Liver (tissue), 3 donors: ENCODE measurements at regions not wholly inside any gene's neighbourhood (a gene's known extent, or its start where the extent isn't known, plus 50 kb on each side); places are given as distances from the start of the nearest gene placed in this dataset.

Experiments used
- EGR1 ChIP-seq, 2 donors: IDR thresholded peaks; 2 replicates each; pipeline ENCODE4 v1.6.1; 2016 to 2018; ENCODE audit warnings: antibody characterized with exemption in 2 of 2, low read depth in 2 of 2
- FOXA1 ChIP-seq: IDR thresholded peaks from 2 replicates; pipeline ENCODE4 v1.6.1; 2016; ENCODE audit warnings: antibody characterized with exemption
- FOXA2 ChIP-seq: IDR thresholded peaks from 2 replicates; pipeline ENCODE4 v1.6.1; 2016; ENCODE audit warnings: antibody characterized with exemption
- GABPA ChIP-seq, 2 donors: IDR thresholded peaks in 1 of 2; conservative IDR thresholded peaks in 1 of 2; 2 replicates each; pipeline ENCODE4 v1.6.1; 2016; ENCODE audit warnings: antibody characterized with exemption in 2 of 2, mild to moderate bottlenecking in 1 of 2, moderate library complexity in 1 of 2
- JUND ChIP-seq, 2 donors: IDR thresholded peaks; 2 replicates each; pipeline ENCODE4 v1.6.1; 2016; ENCODE audit warnings: antibody characterized with exemption in 2 of 2
- RAD21 ChIP-seq, 2 donors: IDR thresholded peaks; 2 replicates each; pipeline ENCODE4 v1.6.1; 2016; ENCODE audit warnings: antibody characterized with exemption in 2 of 2, mild to moderate bottlenecking in 2 of 2
- RXRA ChIP-seq, 2 donors: IDR thresholded peaks; 2 replicates each; pipeline ENCODE4 v1.6.1; 2017 to 2018; ENCODE audit warnings: antibody characterized with exemption in 2 of 2, mild to moderate bottlenecking in 1 of 2
- SP1 ChIP-seq: IDR thresholded peaks from 2 replicates; pipeline ENCODE4 v1.6.1; 2018; ENCODE audit warnings: antibody characterized with exemption, mild to moderate bottlenecking
- TAF1 ChIP-seq: conservative IDR thresholded peaks from 2 replicates; pipeline ENCODE4 v1.6.1; 2016; ENCODE audit warnings: antibody characterized with exemption, mild to moderate bottlenecking
- TF ChIP-seq, protein P1 (sequence below): fragments of 150-350 bp; IDR thresholded peaks from 2 replicates; pipeline ENCODE4 v1.5.1; 2017; ENCODE audit warnings: improper control_type of control experiment, low read depth, low read length; ENCODE audit not compliant: missing input control
- TF ChIP-seq, protein P2 (sequence below): IDR thresholded peaks from 2 replicates; pipeline ENCODE4 v1.6.1; 2016; ENCODE audit warnings: antibody characterized with exemption
- TF ChIP-seq, protein P3 (sequence below): IDR thresholded peaks from 2 replicates; pipeline ENCODE4 v1.6.1; 2016; ENCODE audit warnings: antibody characterized with exemption
- TF ChIP-seq, protein P4 (sequence below): IDR thresholded peaks from 2 replicates; pipeline ENCODE4 v1.6.1; 2016; ENCODE audit warnings: antibody characterized with exemption, mild to moderate bottlenecking
- TF ChIP-seq, protein P5 (sequence below): IDR thresholded peaks from 2 replicates; pipeline ENCODE4 v1.6.1; 2016; ENCODE audit warnings: antibody characterized with exemption
- donor health status: healthy.
- donor health status: healthy.

DNA sequence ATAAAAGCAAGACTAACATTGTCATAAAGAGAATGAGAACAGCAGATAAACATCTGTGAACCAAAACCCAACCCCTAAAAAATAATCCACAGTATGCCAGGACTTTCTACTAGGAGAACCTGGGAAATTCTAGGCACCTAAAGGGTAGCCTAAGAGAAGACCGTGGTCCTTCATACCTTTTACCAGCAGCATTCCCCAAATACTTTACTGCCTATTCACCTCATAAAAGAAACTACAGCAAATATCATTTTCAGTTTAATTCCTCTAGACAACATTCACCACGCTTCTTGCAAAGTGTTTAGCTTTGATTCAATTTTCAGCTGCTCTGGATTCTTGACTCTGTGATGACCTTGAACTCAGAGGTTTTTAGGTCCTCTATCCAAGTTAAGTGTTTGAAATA, 1180.7 kb upstream of the B3GALT2 start:
- TF ChIP-seq, protein P1, sequence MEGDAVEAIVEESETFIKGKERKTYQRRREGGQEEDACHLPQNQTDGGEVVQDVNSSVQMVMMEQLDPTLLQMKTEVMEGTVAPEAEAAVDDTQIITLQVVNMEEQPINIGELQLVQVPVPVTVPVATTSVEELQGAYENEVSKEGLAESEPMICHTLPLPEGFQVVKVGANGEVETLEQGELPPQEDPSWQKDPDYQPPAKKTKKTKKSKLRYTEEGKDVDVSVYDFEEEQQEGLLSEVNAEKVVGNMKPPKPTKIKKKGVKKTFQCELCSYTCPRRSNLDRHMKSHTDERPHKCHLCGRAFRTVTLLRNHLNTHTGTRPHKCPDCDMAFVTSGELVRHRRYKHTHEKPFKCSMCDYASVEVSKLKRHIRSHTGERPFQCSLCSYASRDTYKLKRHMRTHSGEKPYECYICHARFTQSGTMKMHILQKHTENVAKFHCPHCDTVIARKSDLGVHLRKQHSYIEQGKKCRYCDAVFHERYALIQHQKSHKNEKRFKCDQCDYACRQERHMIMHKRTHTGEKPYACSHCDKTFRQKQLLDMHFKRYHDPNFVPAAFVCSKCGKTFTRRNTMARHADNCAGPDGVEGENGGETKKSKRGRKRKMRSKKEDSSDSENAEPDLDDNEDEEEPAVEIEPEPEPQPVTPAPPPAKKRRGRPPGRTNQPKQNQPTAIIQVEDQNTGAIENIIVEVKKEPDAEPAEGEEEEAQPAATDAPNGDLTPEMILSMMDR, result no peak
- TF ChIP-seq FOXA1 (no peak), TAF1 (no peak), RAD21 (IDR thresholded peaks at IDR 0.05) (no peak), FOXA2 (no peak), JUND (IDR thresholded peaks at IDR 0.05) (no peak), GABPA (IDR thresholded peaks at IDR 0.05 in 1 of 2, conservative IDR thresholded peaks at IDR 0.05 in 1 of 2) (no peak), EGR1 (IDR thresholded peaks at IDR 0.05; ENCODE audit: low read depth in 2 of 2) (no peak), RXRA (IDR thresholded peaks at IDR 0.05) (no peak), SP1 (no peak)
- TF ChIP-seq, protein P2, sequence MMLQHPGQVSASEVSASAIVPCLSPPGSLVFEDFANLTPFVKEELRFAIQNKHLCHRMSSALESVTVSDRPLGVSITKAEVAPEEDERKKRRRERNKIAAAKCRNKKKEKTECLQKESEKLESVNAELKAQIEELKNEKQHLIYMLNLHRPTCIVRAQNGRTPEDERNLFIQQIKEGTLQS, result no peak
- TF ChIP-seq, protein P3, sequence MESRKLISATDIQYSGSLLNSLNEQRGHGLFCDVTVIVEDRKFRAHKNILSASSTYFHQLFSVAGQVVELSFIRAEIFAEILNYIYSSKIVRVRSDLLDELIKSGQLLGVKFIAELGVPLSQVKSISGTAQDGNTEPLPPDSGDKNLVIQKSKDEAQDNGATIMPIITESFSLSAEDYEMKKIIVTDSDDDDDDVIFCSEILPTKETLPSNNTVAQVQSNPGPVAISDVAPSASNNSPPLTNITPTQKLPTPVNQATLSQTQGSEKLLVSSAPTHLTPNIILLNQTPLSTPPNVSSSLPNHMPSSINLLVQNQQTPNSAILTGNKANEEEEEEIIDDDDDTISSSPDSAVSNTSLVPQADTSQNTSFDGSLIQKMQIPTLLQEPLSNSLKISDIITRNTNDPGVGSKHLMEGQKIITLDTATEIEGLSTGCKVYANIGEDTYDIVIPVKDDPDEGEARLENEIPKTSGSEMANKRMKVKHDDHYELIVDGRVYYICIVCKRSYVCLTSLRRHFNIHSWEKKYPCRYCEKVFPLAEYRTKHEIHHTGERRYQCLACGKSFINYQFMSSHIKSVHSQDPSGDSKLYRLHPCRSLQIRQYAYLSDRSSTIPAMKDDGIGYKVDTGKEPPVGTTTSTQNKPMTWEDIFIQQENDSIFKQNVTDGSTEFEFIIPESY, result no peak
- TF ChIP-seq, protein P4, sequence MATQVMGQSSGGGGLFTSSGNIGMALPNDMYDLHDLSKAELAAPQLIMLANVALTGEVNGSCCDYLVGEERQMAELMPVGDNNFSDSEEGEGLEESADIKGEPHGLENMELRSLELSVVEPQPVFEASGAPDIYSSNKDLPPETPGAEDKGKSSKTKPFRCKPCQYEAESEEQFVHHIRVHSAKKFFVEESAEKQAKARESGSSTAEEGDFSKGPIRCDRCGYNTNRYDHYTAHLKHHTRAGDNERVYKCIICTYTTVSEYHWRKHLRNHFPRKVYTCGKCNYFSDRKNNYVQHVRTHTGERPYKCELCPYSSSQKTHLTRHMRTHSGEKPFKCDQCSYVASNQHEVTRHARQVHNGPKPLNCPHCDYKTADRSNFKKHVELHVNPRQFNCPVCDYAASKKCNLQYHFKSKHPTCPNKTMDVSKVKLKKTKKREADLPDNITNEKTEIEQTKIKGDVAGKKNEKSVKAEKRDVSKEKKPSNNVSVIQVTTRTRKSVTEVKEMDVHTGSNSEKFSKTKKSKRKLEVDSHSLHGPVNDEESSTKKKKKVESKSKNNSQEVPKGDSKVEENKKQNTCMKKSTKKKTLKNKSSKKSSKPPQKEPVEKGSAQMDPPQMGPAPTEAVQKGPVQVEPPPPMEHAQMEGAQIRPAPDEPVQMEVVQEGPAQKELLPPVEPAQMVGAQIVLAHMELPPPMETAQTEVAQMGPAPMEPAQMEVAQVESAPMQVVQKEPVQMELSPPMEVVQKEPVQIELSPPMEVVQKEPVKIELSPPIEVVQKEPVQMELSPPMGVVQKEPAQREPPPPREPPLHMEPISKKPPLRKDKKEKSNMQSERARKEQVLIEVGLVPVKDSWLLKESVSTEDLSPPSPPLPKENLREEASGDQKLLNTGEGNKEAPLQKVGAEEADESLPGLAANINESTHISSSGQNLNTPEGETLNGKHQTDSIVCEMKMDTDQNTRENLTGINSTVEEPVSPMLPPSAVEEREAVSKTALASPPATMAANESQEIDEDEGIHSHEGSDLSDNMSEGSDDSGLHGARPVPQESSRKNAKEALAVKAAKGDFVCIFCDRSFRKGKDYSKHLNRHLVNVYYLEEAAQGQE, result no peak
- TF ChIP-seq, protein P5, sequence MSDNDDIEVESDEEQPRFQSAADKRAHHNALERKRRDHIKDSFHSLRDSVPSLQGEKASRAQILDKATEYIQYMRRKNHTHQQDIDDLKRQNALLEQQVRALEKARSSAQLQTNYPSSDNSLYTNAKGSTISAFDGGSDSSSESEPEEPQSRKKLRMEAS, result no peak
